NOMO-1 treated with dmso at 0.1 percent for 144 hours (cell line): ENCODE measurements at regions not wholly inside any gene's neighbourhood (a gene's known extent, or its start where the extent isn't known, plus 50 kb on each side); places are given as distances from the start of the nearest gene placed in this dataset.
"Not testable (repeated sequence)": the region's sequence is repeated elsewhere in the genome, so short reads cannot be mapped to it uniquely, and the experiment has no call there.

Experiments
- DNase-seq: peaks from one replicate; lab custom pipeline; 2025; ENCODE audit not compliant: unreplicated experiment; lab: John Stamatoyannopoulos, UW

GRCh38 chr6:85360794-85361642 is 88.9 kb upstream of the NT5E start:
- no peak for DNase-seq

- no peak for DNase-seq
Measured at GRCh38 chr6:85357651-85358050, 92.2 kb upstream of the NT5E start.

GRCh38 chr6:85356743-85357142 is 93.1 kb upstream of the NT5E start:
- DNase-seq, result not testable (repeated sequence)

GRCh38 chr6:85355816-85356215 is 94.1 kb upstream of the NT5E start:
- DNase-seq, result no peak

- DNase-seq, result peak; percentile 26
Measured at GRCh38 chr6:85354761-85355618, 94.9 kb upstream of the NT5E start.

GRCh38 chr6:85353012-85353411 is 96.9 kb upstream of the NT5E start:
- DNase-seq, result no peak

GRCh38 chr6:85348643-85349042 is 101.2 kb upstream of the NT5E start:
- DNase-seq, result no peak

GRCh38 chr6:85347812-85348211 is 102.1 kb upstream of the NT5E start:
- no peak for DNase-seq

GRCh38 chr6:85346196-85346595 is 103.7 kb upstream of the NT5E start:
- DNase-seq, result no peak

GRCh38 chr6:85344996-85345395 is 104.9 kb upstream of the NT5E start:
- DNase-seq, result no peak

- no peak for DNase-seq
Measured at GRCh38 chr6:85343428-85343827, 106.5 kb upstream of the NT5E start.

- no peak for DNase-seq
Measured at GRCh38 chr6:85329196-85329595, 120.7 kb upstream of the NT5E start.

- not testable (repeated sequence) for DNase-seq
Measured at GRCh38 chr6:85325811-85326210, 124.1 kb upstream of the NT5E start.

GRCh38 chr6:85323435-85324040 is 126.3 kb upstream of the NT5E start:
- DNase-seq, result peak; percentile 29

- no peak for DNase-seq
Measured at GRCh38 chr6:85322446-85323105, 127.3 kb upstream of the NT5E start.

- no peak for DNase-seq
Measured at GRCh38 chr6:85321906-85322305, 128.0 kb upstream of the NT5E start.

- no peak for DNase-seq
Measured at GRCh38 chr6:85314586-85314985, 135.3 kb upstream of the NT5E start.

- DNase-seq, result no peak
Measured at GRCh38 chr6:85300581-85300980, 149.3 kb upstream of the NT5E start.

- DNase-seq, result no peak
Measured at GRCh38 chr6:85298553-85298952, 151.3 kb upstream of the NT5E start.

GRCh38 chr6:85291326-85291725 is 158.6 kb upstream of the NT5E start:
- no peak for DNase-seq

- DNase-seq, result no peak
Measured at GRCh38 chr6:85287654-85288053, 162.2 kb upstream of the NT5E start.
